GM04503 (cell line): ENCODE measurements at regions not wholly inside any gene's neighbourhood (a gene's known extent, or its start where the extent isn't known, plus 50 kb on each side); places are given as distances from the start of the nearest gene placed in this dataset.

ENCODE experiments used
- DNase-seq: peaks from one replicate; pipeline ENCODE4 v3.0.0-alpha.2; 2012; ENCODE audit warnings: low read depth

DNA sequence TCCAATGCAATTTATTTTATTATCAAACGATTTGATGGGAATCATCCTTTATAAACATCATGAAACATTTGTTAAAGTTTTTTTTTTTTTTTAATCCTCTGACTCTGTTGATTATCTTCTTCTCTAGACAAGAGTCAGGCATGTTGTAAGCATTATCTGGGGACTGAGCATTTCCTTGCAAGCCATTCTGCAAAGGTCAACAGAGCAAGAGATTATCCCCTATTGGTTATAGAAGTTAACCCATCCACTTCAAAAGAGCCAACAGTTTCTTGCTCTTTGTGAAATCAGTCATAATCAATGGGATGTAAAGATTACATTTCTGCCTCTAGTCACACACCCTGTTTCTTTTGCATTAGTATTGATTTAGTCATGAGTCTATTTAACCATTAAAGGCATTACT is 368.8 kb upstream of the ADGRL4 start:
- DNase-seq: no peak

DNA sequence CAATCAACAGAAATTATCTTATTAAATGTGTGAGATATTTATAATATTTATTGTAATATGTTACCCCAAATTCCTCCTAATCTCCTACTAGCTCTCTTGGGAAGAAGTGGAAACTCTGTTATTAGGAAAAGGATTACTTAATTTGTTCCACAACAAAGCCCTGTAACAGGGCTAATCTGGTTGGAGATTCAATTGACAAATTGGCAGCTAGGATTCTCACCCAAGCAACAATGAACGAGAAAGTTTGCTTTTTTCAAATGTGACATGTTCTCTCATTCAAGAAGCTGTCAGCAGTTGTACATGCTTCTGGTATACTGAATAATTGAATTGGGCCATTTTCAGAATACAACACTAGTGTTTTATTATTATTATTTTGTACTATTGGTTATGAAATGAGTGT is 367.9 kb upstream of the ADGRL4 start:
- no peak for DNase-seq

GRCh38 chr1:79373481-79374125 is 367.1 kb upstream of the ADGRL4 start:
- DNase-seq: no peak

GRCh38 chr1:79371802-79372201 is 365.3 kb upstream of the ADGRL4 start:
- no peak for DNase-seq

DNA sequence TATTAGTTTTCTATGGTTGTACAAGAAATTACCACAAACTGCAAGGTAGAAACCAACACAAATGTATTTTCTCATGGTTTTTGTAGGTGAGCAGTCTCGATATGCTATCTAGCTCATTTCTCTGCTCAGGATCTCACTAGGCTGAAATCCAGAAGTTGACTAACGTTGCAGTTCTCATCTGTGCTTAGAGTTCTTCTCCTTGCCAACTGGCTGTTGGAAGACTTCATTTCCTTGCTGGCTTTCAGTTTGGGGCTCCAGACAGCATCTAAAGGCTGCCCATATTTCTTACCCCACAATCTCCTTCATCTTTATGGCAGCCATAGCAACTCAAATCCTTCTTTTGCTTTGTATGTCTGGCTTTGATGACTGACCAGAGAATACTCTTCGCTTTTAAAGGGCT is 362.6 kb upstream of the ADGRL4 start:
- no peak for DNase-seq

DNA sequence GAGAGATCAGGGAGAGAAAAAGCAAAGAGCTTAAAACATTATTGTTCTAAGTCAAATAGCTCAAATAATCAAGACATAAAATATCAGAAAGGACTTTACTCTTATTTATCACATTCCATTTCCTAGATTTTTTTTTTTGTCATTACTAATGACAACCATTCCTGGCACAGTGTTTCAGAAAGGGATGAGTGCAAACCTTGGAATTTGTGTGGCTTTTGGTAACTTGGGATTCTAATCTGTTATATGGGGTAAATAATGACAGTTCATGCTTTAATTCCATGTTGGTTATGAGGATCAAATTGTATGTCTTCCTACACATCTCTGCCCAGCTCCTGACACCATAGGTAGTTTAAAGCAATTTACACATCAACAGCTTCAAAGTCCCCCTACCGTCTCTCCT is 358.4 kb upstream of the ADGRL4 start:
- peak; percentile 43 for DNase-seq

DNA sequence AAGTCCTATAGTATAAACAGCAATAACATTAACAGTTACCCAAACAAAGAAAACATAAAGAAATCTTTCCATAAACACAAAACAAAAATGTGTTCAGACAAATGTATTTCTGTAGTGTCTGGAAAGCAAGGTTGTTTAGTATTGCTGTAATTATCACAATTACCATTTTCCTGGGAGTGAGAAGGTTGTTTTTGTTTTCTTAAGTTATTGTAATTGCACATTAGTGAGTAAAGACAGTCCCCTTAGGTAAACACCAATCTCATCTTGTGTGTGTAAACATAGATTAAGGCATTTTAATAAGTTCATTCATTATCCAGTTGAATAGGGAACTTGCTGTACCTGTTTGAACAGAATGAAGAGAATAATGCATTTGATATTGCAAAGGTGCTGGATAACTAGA is 356.9 kb upstream of the ADGRL4 start:
- DNase-seq: no peak

DNA sequence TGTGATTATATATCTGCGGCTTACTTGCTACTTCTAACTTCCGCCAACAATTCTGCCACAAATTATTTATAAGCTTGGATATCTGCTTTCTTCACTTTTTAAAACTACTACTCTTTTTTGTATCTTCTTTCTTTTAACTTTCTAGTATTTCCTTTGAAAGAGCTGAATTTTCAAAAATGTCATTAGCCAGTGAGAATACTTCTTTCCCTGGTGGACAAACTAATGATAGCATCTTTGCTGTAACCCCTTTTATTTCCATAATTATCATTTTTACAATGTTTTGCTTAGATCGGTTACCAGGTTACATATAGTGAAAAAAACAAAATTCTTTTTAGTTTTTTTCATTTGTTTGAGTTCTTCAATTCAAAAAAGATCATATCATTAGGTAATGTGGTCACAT is 355.9 kb upstream of the ADGRL4 start:
- no peak for DNase-seq

- DNase-seq: peak; percentile 64
These were observed 348.6 kb upstream of the ADGRL4 start for GRCh38 chr1:79355090-79355489.

DNA sequence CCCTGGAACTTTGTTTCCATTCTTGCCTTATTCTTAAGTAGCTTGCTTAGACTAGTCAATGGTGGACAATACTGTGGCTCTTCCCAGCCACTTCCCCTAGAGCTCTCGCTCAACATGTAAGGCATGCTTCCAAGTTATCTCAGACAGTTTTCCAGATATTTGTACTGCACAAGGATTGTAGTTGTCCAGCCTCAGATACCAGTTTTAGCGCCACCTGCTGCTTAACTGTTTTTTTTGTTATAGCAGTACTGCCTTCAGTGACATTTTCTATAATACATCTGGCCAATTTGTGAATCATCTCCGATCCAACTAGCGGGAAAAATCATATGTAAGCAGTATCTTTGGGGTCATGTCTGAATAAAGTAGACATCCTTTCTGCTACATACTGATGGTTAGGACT is 346.7 kb upstream of the ADGRL4 start:
- DNase-seq: no peak

DNA sequence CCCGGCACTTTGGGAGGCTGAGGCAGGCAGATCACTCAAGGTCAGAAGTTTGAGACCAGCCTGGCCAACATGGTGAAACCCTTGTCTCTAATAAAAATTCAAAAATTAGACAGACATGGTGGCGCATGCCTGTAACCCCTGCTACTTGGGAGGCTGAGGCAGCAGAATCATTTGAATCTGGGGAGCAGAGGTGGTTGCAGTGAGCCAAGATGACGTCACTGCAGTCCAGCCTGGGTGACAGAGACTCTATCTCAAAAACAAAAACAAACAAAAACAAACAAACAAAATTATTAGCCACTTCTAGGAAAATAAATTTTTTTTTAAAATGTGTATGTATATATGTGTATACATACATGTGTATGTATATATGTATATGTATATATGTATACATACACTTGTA is 320.3 kb upstream of the ADGRL4 start:
- DNase-seq: no peak

DNA sequence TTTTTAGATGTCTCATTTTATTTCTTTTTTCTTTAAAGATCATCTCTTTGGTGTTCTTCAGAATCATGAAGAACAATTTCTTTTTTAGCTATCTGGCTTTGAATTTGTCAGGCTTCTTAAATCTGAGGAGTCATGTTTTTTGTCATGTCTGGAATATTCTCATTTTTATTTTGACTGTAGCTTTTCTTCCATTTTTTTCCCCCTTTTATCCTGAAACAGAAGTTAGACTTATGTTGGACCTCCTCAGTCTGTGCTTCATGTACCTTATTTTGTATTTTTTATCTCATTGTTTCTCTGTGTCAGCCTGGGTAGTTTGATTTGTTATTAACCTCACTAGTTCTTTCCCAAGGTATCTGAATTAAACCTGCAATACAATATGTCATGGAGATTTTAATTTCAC is 319.2 kb upstream of the ADGRL4 start:
- no peak for DNase-seq

DNA sequence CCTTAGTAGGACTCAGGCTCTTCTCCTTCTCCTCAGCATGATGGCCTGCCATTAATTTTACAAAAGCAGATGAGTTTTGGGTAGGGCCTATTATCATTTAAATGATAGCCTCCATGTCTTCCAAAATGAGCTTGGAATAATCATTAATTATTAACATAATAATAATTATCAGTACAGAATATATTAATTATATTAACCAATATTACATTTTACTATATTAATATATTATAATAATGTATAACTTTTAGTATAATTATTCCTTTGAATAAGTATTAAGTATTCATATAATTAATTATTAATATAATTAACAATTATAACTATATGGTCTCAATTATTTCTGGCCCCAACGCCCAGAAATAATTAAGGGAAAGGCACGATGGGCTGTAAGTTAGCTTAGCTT is 318.6 kb upstream of the ADGRL4 start:
- DNase-seq: no peak

DNA sequence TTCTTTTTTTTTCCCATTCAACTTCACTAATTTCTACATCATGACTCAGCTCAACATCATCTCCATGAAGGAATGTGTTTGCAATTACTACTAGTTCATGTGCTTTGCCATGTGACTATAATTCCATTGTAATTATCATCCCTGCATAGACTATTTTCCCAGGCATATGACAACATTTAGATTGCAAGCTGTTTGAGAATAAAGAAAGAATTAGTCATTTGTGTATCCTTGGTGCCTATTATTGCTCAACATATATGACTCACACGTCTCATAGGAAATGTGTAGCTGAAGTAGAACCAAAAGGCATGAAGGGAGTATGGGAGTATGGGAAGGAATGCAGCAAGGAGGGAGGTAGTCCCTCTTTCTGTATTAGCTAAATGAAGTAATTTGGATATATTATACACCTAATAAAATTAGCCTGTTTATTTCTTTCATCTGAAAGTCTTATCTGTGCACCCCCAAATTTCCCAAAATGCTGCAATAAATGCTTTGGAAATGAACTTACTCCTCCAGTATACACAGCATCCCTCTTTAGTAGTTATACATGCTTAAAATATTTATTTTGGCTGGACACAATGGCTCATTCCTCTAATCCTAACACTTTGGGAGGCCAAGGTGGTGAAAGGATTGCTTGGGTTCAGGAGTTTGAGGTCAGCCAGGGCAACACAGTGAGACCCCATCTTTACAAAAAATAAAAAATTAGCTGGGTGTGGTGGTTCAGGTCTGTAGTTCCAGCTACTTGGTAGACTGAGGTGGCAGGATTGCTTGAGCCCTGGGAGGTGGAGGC is 316.9 kb upstream of the ADGRL4 start:
- DNase-seq: peak; percentile 100

GRCh38 chr1:79322511-79323027 is 316.0 kb upstream of the ADGRL4 start:
- DNase-seq: peak; percentile 11

DNA sequence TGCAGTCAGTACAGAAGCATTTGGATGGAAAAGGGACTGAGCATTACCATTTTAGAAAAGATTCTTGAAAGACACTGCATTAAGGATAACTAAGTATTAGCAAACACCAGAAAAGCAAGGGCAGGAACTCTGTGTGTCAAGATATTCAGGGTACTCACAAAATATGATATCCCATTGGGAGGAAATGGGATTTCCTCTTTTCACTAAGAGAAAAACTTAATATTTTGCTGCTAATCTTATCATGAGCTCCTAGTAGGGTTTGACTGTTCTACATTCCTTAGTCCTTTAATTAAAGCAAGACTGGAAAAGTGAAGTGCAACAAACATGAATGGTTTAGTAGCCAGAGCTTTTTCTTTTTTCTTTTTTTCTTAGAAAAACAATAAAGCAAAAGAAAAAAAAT is 305.9 kb upstream of the ADGRL4 start:
- DNase-seq: no peak

GRCh38 chr1:79310609-79311008 is 304.1 kb upstream of the ADGRL4 start:
- no peak for DNase-seq

DNA sequence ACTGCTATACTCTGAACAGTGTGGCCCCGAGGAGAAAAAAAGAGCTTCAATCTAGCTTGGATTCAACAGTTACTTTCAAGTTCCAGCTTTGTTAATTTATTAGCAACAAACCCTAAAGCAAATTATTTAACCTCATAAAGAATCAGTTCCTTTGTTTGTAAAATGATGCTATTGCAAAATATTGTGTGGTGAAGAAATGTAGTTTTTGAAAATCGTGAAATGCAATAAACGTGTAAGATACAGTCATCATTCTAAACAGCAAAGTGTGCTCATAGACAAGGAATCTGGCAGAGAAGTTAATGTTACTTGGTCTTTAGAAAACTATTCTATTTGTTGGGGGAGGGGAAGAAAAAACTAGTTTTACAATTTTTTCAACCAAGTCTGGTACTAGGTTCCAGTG is 297.6 kb upstream of the ADGRL4 start:
- peak; percentile 39 for DNase-seq

DNA sequence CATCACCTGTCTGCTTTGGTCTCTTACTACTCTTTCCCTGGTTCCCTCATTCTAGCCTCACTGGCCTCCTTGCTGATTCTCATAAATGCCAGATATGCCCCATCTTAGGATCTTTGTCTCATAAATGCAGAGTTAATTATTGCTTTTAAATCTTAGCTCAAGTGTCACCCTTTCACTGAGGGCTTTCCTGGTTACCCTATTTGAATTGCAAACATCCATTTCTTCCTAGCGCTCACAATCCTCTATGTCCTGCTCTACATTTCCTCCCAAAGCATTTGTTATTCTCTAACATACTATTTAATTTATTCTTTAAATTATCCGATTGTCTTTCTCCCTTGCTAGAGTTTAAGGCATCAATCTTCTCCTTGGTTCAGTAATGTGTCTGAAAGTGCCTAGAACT is 296.5 kb upstream of the ADGRL4 start:
- DNase-seq: no peak

DNA sequence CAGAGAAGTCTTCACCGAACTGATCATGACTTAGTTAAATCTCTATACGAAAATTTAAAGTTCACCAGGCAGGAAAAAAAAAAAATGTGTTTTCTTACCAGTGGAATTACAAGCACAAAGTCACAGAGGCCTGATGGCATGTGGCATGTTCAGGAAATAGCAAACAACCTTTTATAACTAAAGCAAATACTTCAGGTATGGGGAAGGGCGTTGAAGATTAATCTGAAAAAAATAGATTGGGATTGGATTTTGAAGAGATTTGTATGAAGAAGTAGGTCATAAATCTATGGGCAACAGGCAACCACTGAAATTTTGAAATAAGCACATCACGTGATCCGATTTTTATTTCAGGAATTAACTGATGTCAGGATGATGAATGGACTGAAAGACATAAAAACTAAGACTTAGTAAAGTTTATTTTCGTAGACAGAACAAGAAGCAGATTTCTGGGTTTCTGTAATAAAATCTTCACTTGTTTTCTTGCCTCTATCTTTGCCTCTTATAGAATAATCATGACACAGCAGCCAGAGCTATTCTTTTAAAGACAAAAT is 295.9 kb upstream of the ADGRL4 start:
- DNase-seq: peak; percentile 13

- peak; percentile 21 for DNase-seq
These were observed 289.4 kb upstream of the ADGRL4 start for GRCh38 chr1:79295967-79296366.

DNA sequence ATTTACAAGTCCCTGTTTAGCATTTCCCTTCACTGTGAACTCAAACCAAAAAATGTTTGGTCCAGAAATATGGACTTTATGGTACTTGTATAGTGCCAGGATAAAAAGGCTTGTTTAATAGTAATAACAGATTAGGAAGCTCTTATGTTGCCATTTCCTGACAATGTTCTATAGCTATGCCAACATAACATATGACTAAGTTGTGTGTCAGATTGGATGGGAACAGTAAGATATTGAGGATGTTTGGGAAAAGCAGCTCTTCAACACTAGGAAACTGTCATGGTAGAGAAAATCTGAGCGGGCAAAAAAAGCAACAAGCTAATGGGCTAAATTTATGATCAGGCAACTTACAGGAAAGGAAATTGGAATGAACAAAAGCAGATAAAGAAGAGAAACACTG is 287.1 kb upstream of the ADGRL4 start:
- DNase-seq: peak; percentile 17

GRCh38 chr1:79290927-79291474 is 284.5 kb upstream of the ADGRL4 start:
- no peak for DNase-seq
